GM13977 (cell line): ENCODE measurements at regions not wholly inside any gene's neighbourhood (a gene's known extent, or its start where the extent isn't known, plus 50 kb on each side); places are given as distances from the start of the nearest gene placed in this dataset.
"Not testable (repeated sequence)": the region's sequence is repeated elsewhere in the genome, so short reads cannot be mapped to it uniquely, and the experiment has no call there.

Experiments used
- DNase-seq: peaks from one replicate; pipeline ENCODE4 v3.0.0; 2012; ENCODE audit warnings: low spot score
- in situ Hi-C: fragments of 300-500 bp; cut with MboI; formaldehyde crosslinking; loops from one replicate; pipeline ENCODE4 v1.12.0; 2022; ENCODE audit warnings: low sequenced_read_pairs, low pct_unique_long_range_greater_than_20kb, mixed read lengths, inconsistent platforms; ENCODE audit not compliant: unreplicated experiment
- TF ChIP-seq, protein P1 (sequence below): IDR thresholded peaks from 2 replicates; pipeline ENCODE4 v1.5.1; 2012; ENCODE audit warnings: mild to moderate bottlenecking, control low read depth; ENCODE audit not compliant: insufficient read depth; ENCODE audit errors: extremely low read depth, missing control alignments

DNA sequence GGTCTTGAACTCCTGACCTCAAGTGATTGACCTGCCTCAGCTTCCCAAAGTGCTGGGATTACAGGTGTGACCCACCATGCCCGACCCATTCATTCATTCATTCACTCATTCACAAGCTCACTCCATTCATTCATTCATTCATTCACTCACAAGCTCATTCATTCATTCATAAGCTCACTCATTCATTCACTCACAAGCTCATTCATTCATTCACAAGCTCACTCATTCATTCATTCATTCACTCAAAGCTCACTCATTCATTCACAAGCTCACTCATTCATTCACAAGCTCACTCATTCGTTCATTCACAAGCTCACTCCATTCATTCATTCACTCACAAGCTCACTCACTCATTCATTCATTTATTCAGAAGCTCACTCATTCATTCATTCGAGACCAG lies 198.6 kb downstream of the SHOX start:
- TF ChIP-seq, protein P1, sequence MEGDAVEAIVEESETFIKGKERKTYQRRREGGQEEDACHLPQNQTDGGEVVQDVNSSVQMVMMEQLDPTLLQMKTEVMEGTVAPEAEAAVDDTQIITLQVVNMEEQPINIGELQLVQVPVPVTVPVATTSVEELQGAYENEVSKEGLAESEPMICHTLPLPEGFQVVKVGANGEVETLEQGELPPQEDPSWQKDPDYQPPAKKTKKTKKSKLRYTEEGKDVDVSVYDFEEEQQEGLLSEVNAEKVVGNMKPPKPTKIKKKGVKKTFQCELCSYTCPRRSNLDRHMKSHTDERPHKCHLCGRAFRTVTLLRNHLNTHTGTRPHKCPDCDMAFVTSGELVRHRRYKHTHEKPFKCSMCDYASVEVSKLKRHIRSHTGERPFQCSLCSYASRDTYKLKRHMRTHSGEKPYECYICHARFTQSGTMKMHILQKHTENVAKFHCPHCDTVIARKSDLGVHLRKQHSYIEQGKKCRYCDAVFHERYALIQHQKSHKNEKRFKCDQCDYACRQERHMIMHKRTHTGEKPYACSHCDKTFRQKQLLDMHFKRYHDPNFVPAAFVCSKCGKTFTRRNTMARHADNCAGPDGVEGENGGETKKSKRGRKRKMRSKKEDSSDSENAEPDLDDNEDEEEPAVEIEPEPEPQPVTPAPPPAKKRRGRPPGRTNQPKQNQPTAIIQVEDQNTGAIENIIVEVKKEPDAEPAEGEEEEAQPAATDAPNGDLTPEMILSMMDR = no peak
- in situ Hi-C loops = no loop called here
- no peak for DNase-seq

DNA sequence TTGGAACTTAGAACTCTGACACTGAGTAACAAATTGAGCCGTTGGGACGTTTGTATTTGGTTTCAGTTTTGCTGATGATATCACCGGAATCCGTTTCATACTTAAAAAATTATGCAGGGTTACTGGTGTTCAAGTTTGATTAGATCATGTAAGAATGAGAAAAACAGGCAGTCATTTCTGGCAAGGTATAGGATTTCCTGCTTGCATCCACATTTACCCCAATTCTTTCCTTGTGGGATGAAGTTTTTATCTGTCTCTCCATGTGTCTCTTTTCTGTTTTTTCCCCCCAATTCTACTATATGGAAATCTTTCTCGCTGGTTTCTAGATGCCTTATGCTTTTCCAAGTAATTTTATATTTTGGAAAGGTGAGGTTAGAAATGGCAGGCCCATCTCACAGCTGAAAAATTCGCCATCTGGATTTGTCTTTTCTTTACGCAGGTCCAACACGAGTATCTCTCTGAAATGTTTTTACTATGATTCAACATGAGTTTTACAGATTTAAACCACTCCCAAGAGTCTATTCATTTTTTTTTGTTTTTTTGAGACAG lies 197.9 kb downstream of the SHOX start:
- in situ Hi-C loops = no loop called here
- no peak for DNase-seq
- TF ChIP-seq, protein P1 = no peak

DNA sequence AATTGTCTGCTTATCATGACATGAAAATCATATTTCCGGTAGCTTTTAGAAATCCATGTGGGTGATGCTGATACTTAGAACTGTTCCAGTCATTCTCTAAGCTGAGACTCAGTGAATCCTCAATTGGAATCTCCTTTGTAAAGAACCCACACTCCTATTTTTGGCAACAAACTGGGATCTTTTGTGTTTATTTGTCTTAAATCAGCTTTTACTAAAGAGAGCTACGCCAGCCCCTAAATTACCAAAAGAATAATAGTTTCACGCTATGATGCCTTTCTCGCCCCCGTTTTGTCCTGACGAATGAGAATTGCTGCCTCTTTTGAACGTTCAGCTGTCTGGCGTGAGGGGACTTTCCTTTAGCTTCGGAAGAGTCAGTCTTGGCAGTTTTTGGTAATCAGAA lies 195.9 kb downstream of the SHOX start:
- TF ChIP-seq, protein P1 = no peak
- no peak for DNase-seq
- in situ Hi-C loops = no loop called here

DNA sequence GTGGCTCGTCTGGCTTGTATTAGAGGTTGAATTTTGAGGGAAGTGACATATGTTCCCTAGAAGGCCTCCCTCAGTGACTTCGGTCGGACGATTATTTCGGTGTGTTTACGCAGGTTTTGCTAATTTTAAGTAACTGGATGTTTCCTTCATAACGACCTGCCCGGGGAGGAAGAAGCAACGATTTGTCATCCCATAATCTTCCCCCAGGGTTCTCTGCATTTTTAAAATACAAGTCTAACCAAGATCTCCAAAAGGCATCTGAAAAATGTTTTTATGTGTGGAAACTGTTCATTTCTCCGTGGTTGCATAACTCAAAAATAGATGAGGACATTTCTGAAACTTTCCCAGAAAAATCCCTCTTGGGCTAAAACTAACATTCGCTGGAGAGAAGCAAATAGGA lies 195.4 kb downstream of the SHOX start:
- in situ Hi-C loops = no loop called here
- no peak for DNase-seq
- TF ChIP-seq, protein P1 = no peak

DNA sequence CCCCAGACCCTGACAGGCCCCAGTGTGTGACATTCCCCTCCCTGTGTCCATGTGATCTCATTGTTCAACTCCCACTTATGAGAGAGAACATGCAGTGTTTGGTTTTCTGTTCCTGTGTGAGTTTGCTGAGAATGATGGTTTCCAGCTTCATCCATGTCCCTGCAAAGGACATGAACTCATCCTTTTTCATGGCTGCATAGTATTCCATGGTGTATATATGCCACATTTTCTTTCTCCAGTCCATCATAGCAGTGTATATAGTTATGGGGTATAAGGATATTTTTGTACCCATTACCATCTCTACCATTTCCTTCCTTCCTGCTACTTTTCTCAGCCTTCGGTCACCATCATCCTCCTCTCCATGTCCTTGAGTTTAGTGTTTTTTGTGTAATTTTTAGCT lies 192.5 kb downstream of the SHOX start:
- DNase-seq = not testable (repeated sequence)

DNA sequence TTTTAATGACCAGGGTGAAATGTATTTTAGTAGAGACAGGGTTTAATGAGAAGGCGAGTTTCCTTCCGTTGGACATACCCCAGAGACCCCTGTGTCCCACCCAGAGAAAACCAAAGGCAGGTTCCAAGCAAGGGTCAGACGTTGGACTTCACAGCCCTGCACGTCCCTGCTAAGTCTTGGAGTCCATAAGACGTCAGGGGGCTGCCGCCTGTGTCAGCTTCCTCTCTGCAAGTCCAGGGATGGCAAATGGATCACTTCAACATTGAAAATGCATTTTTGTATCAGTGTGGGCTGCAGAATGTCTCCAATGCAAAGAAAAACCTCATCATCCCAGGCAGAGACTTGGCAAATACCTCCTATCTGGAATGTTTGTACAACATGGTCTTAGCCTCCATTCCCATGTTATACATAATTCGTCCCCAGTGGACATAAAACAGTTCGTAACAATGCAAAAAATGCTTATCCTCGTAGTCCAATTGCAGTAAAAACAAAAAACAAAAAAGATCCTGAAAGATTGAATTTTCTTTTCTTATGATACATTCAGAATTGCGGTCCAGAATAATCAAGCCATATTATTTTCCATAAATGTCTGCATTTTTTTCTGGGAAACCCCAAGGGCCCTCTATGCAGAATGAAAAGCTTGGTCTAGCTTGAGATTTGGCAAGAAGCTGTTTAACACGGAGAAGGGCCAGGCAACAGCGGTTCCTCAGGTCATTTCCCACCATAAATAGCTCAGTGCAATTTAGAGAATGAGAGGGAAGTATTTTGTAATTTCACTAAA lies 190.9 kb downstream of the SHOX start:
- TF ChIP-seq, protein P1 = no peak
- in situ Hi-C loops = no loop called here
- no peak for DNase-seq

More for the DNA sequence above, 192.5 kb downstream of the SHOX start:
- in situ Hi-C loops = not testable (repeated sequence)

DNA sequence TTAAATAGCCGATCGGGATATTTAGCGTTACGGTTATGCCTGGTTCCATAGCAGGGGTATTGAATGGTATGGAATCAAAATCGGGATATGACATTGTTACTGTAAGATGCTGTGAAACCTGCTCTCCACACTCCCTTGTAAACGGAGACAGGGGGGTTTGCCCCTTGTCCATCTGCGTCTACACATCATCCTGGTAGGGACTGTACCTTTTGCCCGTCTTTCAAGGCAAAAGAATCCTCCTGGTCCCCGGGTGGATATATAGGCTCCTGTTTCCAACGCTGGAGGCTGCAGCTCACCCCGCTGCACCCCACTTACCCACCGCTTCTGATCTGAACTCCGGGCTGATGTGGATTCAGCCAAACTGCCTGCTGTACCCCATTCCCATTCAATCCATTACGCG lies 189.1 kb downstream of the SHOX start:
- TF ChIP-seq, protein P1 = no peak
- in situ Hi-C loops = no loop called here
- DNase-seq = no peak
